OCI-LY7 (cell line): ENCODE measurements at regions not wholly inside any gene's neighbourhood (a gene's known extent, or its start where the extent isn't known, plus 50 kb on each side); places are given as distances from the start of the nearest gene placed in this dataset.

Experiments used
- BruUV-seq: library from RNA; stranded (reverse); fragments of 400-500 nt; replicated peaks from 2 replicates; lab custom pipeline; 2021; lab: Mats Ljungman, UMichigan
- CTCF ChIA-PET: fragments of 300-600 bp; sonication (Branson Sonifier 250); formaldehyde crosslinking; loops from one replicate; lab custom pipeline; 2022; ENCODE audit warnings: antibody characterized with exemption; ENCODE audit not compliant: unreplicated experiment; lab: Charles Lee
- POLR2A ChIA-PET: fragments of 300-600 bp; sonication (Branson Sonifier 250); formaldehyde crosslinking; loops from one replicate; lab custom pipeline; 2022; ENCODE audit warnings: antibody characterized with exemption; lab: Charles Lee
- DNase-seq: peaks from one replicate; pipeline ENCODE4 v3.0.0-alpha.2; 2015; ENCODE audit warnings: low spot score
- H2AFZ ChIP-seq: fragments of 200-600 bp; sonication (generic), shearing (Covaris generic); 2 replicates; pipeline ENCODE4 v1.6.1; 2014; ENCODE audit warnings: mild to moderate bottlenecking, antibody characterized with exemption, low read length, moderate library complexity
- H3K27ac ChIP-seq: fragments of 200-600 bp; sonication (generic); 2 replicates; pipeline ENCODE4 v1.5.1; 2014; ENCODE audit warnings: mixed run types, low read depth, mild to moderate bottlenecking, moderate library complexity, low read length, inconsistent platforms; ENCODE audit not compliant: poor library complexity, severe bottlenecking
- H3K36me3 ChIP-seq: fragments of 200-600 bp; sonication (generic); 2 replicates; pipeline ENCODE4 v1.6.1; 2014; ENCODE audit warnings: mild to moderate bottlenecking, antibody characterized with exemption, low read length, moderate library complexity, mixed read lengths; ENCODE audit not compliant: insufficient read depth
- H3K4me1 ChIP-seq: fragments of 200-600 bp; sonication (generic); 2 replicates; pipeline ENCODE4 v1.5.1; 2014; ENCODE audit warnings: mild to moderate bottlenecking, low read length; ENCODE audit not compliant: insufficient read depth, poor library complexity, severe bottlenecking
- H3K4me2 ChIP-seq: fragments of 200-600 bp; sonication (generic); 2 replicates; pipeline ENCODE4 v1.6.1; 2014; ENCODE audit warnings: mild to moderate bottlenecking, low read length
- H3K4me3 ChIP-seq: fragments of 200-600 bp; sonication (generic); 2 replicates; pipeline ENCODE4 v1.5.1; 2014; ENCODE audit warnings: mild to moderate bottlenecking, low read depth, low read length; ENCODE audit not compliant: poor library complexity, severe bottlenecking
- H3K79me2 ChIP-seq: fragments of 200-600 bp; sonication (generic); 2 replicates; pipeline ENCODE4 v1.6.1; 2016; ENCODE audit warnings: low read depth, mild to moderate bottlenecking, low read length, moderate library complexity, mixed read lengths; ENCODE audit not compliant: insufficient read depth
- H3K9me2 ChIP-seq: fragments of 200-600 bp; sonication (generic); 2 replicates; pipeline ENCODE4 v1.6.1; 2016; ENCODE audit warnings: mild to moderate bottlenecking, low read length, mixed read lengths; ENCODE audit not compliant: insufficient read depth
- H3K9me3 ChIP-seq: fragments of 200-600 bp; sonication (generic); 2 replicates; pipeline ENCODE4 v1.6.1; 2014; ENCODE audit warnings: mild to moderate bottlenecking, mixed run types, low read length, mixed read lengths
- H4K20me1 ChIP-seq: fragments of 200-600 bp; sonication (generic); 2 replicates; pipeline ENCODE4 v1.6.1; 2014; ENCODE audit warnings: mild to moderate bottlenecking, antibody characterized with exemption, low read length, moderate library complexity, mixed read lengths; ENCODE audit not compliant: insufficient read depth
- EZH2phosphoT487 ChIP-seq: fragments of 200-600 bp; sonication (generic); IDR thresholded peaks from 2 replicates; pipeline ENCODE4 v1.6.1; 2018; ENCODE audit warnings: low read depth, borderline replicate concordance, mild to moderate bottlenecking, mixed run types, antibody characterized with exemption, low read length, moderate library complexity, mixed read lengths
- intact Hi-C: fragments of 100-400 bp; cut with micrococcal nuclease; formaldehyde crosslinking; loops from one replicate; pipeline ENCODE4 v1.10.0; 2022; ENCODE audit not compliant: unreplicated experiment
- TF ChIP-seq, protein P1 (sequence below): fragments of 200-600 bp; sonication (generic); conservative IDR thresholded peaks from 2 replicates; pipeline ENCODE4 v1.5.1; 2014; ENCODE audit warnings: mild to moderate bottlenecking, antibody characterized with exemption, low read length, moderate library complexity, mixed read lengths

DNA sequence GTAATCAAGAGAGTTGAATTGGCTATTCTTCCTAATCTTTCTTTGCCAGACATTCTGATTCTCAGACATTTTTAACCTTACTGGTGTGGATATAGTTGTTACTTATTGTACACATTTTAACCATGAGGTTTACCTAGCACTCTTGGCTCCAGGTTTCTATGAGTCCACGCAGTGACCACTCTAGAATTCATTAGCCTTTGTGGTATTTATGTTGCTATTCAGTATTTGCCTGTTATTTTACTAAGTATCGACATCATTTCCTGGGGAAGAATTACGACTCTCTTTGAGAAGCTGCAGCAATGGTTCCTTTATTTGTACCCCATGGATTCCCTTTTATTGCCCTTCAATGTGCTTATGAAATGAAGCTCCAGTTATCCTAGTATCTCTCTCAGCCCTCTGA is 120.7 kb downstream of the RDH14 start:
- Histone ChIP-seq H3K4me2 (no peak overlapping the region), H3K9me3 (no peaks in the 10 kb centered on the region), H4K20me1 (no peaks in the 10 kb centered on the region), H3K79me2 (no peaks in the 10 kb centered on the region), H3K9me2 (no peaks in the 10 kb centered on the region), H3K27ac (no peak overlapping the region), H3K4me3 (no peak overlapping the region), H3K4me1 (no peaks in the 10 kb centered on the region), H3K36me3 (no peaks in the 10 kb centered on the region), H2AFZ (no peak overlapping the region)
- ChIA-PET POLR2A (interaction anchor here (1.5 kb wide), 1 partner anchor 26 kb away, joined by 3 read pairs; no protein-coding TSS in a partner anchor), CTCF (no interaction called here)
- no TSS peak for BruUV-seq
- DNase-seq: no peak
- TF ChIP-seq, protein P1, sequence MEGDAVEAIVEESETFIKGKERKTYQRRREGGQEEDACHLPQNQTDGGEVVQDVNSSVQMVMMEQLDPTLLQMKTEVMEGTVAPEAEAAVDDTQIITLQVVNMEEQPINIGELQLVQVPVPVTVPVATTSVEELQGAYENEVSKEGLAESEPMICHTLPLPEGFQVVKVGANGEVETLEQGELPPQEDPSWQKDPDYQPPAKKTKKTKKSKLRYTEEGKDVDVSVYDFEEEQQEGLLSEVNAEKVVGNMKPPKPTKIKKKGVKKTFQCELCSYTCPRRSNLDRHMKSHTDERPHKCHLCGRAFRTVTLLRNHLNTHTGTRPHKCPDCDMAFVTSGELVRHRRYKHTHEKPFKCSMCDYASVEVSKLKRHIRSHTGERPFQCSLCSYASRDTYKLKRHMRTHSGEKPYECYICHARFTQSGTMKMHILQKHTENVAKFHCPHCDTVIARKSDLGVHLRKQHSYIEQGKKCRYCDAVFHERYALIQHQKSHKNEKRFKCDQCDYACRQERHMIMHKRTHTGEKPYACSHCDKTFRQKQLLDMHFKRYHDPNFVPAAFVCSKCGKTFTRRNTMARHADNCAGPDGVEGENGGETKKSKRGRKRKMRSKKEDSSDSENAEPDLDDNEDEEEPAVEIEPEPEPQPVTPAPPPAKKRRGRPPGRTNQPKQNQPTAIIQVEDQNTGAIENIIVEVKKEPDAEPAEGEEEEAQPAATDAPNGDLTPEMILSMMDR: no peak
- intact Hi-C loops: no loop called here

- no peak overlapping the region for H2AFZ ChIP-seq
- no peak for DNase-seq
- no peak overlapping the region for H3K4me3 ChIP-seq
- H3K36me3 ChIP-seq: no peaks in the 10 kb centered on the region
- H3K4me1 ChIP-seq: no peaks in the 10 kb centered on the region
- no peak for TF ChIP-seq EZH2phosphoT487
- TF ChIP-seq, protein P1: no peak
- H3K27ac ChIP-seq: no peak overlapping the region
- H3K79me2 ChIP-seq: no peaks in the 10 kb centered on the region
- ChIA-PET CTCF (no interaction called here), POLR2A (no interaction called here)
- H3K4me2 ChIP-seq: no peak overlapping the region
- H3K9me2 ChIP-seq: no peaks in the 10 kb centered on the region
- intact Hi-C loops: no loop called here
- no peaks in the 10 kb centered on the region for H4K20me1 ChIP-seq
- H3K9me3 ChIP-seq: no peaks in the 10 kb centered on the region
- no TSS peak for BruUV-seq
Observed at GRCh38 chr2:18437909-18438308, 122.5 kb downstream of the RDH14 start.

DNA sequence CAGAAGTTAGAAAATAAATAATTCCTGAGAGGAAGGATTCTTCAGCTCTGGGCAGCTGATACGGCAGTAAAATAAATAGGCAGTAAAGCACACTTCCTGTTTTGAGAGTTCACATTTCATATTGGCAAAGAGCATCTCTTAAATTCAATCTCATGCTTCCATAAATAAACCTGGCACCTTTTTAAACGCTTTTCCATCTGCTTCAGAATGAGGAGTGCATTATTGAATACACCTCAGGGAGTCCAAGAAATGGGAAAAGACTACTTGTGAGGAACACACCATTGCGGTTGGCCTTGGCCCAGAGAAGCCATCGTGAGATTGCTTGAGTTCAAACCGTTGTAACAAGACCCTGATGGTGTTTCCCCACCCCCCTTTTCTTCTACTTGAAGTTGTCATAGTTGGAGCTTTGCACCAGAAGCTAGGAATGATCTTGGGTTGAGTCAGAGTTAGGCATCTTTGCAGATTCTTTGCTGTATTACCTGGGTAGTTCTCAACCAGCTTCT is 123.9 kb downstream of the RDH14 start:
- Histone ChIP-seq H3K4me2 (no peak overlapping the region), H3K4me3 (no peak overlapping the region), H4K20me1 (no peaks in the 10 kb centered on the region), H2AFZ (no peak overlapping the region), H3K36me3 (no peaks in the 10 kb centered on the region), H3K9me3 (no peaks in the 10 kb centered on the region), H3K4me1 (no peaks in the 10 kb centered on the region), H3K79me2 (no peaks in the 10 kb centered on the region), H3K27ac (no peak overlapping the region), H3K9me2 (no peaks in the 10 kb centered on the region)
- ChIA-PET POLR2A (interaction anchor here (0.6 kb wide), 1 partner anchor 839 kb away, joined by 3 read pairs; no protein-coding TSS in a partner anchor), CTCF (no interaction called here)
- no peak for DNase-seq
- intact Hi-C loops: no loop called here
- no TSS peak for BruUV-seq
- no peak for TF ChIP-seq EZH2phosphoT487
- TF ChIP-seq, protein P1: no peak
